ENCODE measurements at regions not wholly inside any gene's neighbourhood (a gene's known extent, or its start where the extent isn't known, plus 50 kb on each side); places are given as distances from the start of the nearest gene placed in this dataset.

DNA sequence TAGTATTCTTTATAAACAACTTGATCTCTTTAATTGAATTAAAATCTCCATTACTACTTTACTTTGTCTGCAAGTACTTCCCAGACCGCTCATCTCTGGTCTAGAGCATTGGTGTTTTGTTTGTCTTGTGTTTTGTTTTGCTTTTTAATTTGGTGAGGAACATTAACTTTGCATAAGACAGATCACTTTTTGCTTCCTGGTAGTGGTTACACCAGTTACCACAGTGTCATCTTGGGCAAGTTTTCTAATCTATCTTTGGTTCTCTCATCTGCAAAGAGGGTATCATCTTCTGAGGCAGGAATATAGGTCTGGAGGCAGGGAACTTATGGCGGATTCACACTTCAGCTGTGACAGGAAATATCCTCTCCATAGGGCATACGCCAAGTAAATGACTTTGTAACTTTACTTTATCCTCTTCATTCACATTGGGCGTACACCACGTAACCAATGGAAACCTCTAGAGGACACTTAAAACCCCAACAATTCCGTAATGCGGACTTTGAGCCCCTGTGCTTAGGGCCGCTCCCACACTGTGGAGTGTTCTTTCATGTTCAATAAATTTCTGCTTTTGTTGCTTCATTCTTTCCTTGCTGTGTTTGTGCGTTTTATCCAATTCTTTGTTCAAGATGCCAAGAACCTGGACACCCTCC, 83.2 kb upstream of the JAZF1 start:
- TF ChIP-seq, protein P1, sequence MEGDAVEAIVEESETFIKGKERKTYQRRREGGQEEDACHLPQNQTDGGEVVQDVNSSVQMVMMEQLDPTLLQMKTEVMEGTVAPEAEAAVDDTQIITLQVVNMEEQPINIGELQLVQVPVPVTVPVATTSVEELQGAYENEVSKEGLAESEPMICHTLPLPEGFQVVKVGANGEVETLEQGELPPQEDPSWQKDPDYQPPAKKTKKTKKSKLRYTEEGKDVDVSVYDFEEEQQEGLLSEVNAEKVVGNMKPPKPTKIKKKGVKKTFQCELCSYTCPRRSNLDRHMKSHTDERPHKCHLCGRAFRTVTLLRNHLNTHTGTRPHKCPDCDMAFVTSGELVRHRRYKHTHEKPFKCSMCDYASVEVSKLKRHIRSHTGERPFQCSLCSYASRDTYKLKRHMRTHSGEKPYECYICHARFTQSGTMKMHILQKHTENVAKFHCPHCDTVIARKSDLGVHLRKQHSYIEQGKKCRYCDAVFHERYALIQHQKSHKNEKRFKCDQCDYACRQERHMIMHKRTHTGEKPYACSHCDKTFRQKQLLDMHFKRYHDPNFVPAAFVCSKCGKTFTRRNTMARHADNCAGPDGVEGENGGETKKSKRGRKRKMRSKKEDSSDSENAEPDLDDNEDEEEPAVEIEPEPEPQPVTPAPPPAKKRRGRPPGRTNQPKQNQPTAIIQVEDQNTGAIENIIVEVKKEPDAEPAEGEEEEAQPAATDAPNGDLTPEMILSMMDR (IDR thresholded peaks at IDR 0.05), result no peak
- TF ChIP-seq POLR2A (IDR thresholded peaks at IDR 0.05), result no peak
- no peak for TF ChIP-seq POLR2AphosphoS5 (IDR thresholded peaks at IDR 0.05)
